ENCODE measurements at regions not wholly inside any gene's neighbourhood (a gene's known extent, or its start where the extent isn't known, plus 50 kb on each side); places are given as distances from the start of the nearest gene placed in this dataset.

GRCh38 chr16:48084826-48085225, 71.0 kb downstream of the ABCC12 start:
- TF ChIP-seq POLR2AphosphoS5 (IDR thresholded peaks at IDR 0.05; ENCODE audit: low read depth, low read length): no peak
- TF ChIP-seq POLR2A (IDR thresholded peaks at IDR 0.05; ENCODE audit: low read depth, low read length): no peak
- TF ChIP-seq TAF1 (IDR thresholded peaks at IDR 0.05; ENCODE audit: low read depth, low read length): no peak
